ENCODE measurements at regions not wholly inside any gene's neighbourhood (a gene's known extent, or its start where the extent isn't known, plus 50 kb on each side); places are given as distances from the start of the nearest gene placed in this dataset.
A peak's percentile ranks its signal among the peaks of the same experiment; 100 is the strongest.
"Not testable (repeated sequence)": the region's sequence is repeated elsewhere in the genome, so short reads cannot be mapped to it uniquely, and the experiment has no call there.

DNA sequence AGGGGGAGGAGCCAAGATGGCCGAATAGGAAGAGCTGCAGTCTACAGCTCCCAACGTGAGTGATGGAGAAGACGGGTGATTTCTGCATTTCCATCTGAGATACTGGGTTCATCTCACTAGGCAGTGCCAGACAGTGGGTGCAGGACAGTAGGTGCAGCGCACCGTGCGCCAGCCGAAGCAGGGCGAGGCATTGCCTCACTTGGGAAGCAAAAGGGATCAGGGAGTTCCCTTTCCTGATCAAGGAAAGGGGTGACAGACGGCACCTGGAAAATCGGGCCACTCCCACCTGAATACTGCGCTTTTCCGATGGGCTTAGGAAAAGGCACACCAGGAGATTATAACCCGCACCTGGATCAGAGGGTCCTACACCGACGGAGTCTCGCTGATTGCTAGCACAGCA is 121.1 kb upstream of the SESTD1 start:
- not testable (repeated sequence) for FAIRE-seq; DNase-seq (ENCODE audit: insufficient read length, low spot score)

DNA sequence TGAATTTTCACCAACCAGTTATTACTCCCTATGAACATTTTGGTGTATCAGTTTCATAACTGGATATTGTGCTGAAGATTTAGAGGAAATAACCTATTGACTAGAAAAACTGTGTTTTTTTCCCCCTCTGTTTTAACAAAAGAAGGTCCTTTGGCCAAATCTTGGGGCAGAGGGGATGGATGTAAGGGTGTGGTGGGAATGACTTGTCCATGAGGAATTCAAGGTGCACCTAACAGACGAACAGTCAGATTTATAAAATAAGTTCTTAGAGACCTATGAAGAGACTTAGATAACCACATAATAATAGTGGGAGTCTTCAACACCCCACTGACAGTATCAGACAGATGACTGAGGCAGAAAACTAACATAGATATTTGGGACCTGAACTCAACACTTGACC is 119.3 kb upstream of the SESTD1 start:
- no peak for DNase-seq (ENCODE audit: insufficient read length, low spot score)
- FAIRE-seq, result no peak

DNA sequence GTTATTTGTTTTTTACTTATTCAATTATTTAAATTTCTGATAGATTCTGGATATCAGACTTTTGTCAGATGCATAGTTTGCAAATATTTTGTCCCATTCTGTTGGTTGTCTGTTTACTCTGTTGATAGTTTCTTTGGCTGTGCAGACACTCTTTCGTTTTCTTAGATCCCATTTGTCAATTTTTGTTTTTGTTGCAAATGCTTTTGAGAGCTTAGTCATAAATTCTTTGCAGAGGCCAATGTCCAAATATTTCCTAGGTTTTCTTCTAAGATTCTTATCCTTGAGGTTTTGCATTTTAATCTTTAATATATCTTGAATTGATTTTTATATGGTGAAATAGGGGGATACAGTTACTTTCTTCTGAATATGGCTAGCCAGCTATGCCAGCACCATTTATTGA is 112.7 kb upstream of the SESTD1 start:
- DNase-seq (ENCODE audit: insufficient read length, low spot score) (no peak), FAIRE-seq (no peak)

DNA sequence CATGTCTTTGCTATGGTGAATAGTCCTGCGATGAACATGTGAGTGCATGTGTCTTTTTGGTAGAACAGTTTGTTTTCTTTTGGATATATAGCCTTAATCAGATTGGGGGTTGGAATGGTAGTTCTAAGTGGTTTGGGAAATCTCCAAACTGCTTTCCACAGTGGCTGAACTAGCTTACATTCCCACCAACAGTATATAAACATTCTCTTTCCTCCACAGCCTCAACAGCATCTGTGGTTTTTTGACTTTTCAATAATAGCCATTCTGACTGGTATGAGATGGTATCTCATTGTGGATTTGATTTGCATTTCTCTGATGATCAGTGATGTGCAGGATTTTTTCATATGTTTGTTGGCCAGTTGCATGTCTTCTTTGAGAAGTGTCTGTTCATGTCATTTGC is 112.2 kb upstream of the SESTD1 start:
- FAIRE-seq (no peak), DNase-seq (ENCODE audit: insufficient read length, low spot score) (no peak)

DNA sequence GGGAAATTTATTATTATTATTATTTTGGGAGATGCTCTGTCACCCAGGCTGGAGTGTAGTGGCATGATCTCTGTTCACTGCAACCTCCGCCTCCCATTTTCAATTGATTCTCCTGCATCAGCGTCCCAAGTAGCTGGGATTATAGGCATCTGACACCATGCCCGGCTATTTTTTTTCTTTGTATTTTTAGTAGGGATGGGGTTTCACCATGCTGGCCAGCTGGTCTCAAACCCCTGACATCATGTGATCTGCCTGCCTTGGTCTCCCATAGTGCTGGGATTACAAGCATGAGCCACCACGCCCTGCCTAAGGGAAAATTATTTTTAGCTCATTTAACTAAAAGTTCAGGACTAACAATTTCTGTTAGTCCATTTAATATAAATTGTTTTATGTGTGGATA is 109.2 kb upstream of the SESTD1 start:
- FAIRE-seq, result no peak
- no peak for DNase-seq (ENCODE audit: insufficient read length, low spot score)

DNA sequence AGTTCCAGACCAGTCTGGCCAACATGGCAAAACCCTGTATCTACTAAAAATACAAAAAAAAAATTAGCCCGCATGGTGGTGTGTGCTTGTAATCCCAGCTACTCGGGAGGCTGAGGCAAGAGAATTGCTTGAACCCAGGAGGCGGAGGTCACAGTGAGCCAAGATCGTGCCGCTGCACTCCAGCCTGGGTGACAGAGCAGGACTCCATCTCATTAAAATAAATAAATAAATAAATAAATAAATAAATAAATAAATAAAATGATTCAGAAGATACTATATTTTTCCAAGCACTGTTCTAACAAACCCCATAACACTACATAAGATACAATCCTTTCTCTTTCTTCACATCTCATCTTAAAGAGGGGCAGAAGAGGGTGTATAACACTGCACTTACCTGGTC is 100.9 kb upstream of the SESTD1 start:
- DNase-seq (ENCODE audit: insufficient read length, low spot score); FAIRE-seq: not testable (repeated sequence)

DNA sequence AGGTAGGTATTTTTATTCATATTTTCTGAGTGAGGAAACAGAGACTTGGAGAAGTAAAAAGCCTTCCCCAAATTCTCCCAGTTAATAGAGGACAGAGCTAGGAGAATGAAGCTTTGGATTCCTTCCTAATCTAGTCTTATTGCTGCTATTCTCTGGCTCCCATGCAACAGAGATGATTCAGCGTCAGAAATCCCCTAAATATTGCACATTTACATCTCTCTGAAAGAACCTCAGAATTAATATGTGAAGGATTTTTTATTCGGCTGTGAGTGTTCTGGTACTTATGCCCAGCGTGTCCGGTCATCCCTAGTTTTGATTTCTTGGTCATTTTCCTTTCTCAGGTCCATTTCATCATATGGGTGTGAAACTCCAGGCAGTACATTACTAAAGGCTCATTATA is 91.2 kb upstream of the SESTD1 start:
- DNase-seq (ENCODE audit: insufficient read length, low spot score) (no peak), FAIRE-seq (no peak)

DNA sequence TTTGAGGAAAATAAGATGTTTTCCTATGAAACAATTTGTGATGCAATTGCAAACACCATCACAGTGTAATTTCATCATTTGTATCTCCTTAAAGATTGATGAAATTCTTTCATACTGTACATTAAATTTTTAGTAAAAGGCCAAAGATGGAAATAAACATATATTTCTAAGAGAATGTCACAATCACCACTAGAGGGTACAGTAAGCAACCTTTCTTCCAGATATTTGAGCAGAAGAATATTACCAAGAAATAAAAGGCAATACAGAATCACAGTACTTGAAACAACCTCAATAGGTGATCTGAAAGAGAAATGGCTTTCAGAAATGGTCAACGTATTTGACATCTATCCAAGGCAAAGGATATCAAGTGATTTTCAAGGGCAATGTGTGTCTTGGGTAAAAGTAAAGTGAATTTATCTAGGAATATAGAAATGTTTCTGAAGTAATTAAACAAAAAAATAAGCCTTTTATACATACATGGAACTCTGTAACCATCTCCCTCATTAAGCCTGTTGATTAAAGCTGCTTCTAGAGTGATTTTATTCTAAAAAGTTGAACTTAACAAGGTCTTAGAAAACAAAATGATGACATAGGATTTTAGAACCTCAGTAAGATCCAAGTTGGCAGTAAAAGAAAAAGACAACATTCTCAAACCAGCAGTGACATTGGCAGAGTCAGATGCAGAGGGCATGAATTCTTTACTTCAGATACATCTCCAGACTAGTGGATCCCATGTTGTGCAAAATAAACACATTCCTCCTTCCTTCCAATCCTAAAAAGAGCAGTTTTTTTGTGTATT is 90.3 kb upstream of the SESTD1 start:
- DNase-seq (ENCODE audit: insufficient read length, low spot score) (no peak), FAIRE-seq (no peak)

DNA sequence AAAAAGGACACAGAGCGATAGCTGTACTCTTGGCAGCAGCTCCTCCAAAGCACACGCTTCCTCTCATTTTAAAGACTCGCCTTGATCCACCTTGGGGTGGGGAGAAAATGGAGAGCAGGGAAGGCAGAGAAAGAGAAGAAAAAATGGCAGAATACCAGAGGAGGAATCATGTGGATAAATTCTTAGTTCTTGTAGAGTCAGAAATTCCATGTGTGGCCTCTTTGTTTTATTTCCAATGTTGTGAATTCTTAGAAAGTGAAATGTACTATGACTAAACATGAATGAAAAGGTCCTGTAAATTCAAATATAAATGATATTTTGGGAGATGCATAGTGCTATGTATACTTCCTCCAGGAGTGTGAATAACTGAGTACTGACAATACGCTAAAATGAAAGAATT is 89.7 kb upstream of the SESTD1 start:
- DNase-seq (ENCODE audit: insufficient read length, low spot score), result no peak
- no peak for FAIRE-seq

DNA sequence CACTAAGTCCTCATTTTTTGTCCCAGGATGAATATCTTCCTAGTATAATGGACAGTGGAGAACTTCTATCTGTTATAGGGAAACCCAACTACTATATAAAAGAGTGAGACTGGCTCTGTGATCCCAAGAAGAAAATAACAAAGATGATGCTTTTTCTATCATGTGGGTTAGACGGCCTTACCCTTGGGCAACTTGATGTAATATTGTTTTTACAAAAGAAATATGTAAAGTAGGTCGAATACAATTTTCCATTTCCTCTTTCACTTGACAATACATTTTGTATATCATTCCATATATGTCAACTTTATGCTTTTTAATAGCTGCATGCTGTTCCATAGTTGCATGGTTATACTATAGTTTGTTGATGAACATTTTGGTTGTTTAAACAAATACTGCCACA is 87.5 kb upstream of the SESTD1 start:
- FAIRE-seq (no peak), DNase-seq (ENCODE audit: insufficient read length, low spot score) (no peak)

DNA sequence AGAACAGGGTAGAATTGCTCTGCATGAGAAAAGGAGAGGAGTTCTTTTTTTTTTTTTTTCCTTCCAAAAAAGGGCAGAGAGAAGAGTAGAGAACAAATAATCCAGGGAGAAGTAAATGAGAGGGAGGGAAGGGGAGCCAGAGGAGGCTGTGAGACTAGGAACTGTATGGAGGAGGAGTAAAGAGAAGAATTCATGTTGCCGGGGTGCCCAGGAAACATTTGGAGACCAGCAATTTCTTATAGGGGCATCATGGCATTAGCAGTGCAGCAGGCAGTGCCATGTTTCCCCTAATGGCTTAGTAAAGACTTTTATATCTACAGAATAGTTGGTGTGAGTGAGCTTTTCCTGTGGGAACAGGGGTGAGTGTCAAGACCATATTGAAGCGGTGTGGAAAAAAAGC is 86.4 kb upstream of the SESTD1 start:
- FAIRE-seq, result no peak
- no peak for DNase-seq (ENCODE audit: insufficient read length, low spot score)

DNA sequence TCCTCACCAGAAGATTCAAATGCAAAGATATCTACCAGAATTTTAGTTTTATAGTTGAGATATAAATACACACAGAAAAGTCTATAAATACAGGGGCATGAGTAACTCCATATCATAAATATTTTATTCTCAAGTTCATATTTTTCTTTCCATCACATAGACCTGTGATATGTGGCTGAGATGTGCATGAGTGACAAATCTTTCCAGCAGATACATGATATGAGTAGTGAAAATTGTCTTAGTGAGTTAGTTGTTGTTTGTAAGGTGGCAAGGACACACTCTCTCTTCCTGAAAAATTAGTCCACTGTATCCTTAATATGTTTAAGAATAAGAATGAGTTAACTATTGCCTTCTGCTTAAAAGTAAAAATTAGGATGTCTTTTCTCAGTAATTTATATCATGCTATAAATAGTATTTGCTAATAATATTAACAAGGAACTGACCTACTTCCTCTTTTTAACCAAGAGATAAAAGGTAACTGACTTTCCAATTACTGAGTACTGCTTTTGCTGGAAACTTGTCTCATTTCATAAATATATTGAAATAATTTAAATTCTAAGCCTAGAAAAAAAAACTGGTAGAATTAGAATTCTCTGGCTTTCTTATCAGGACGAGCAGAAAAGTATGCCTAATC is 85.2 kb upstream of the SESTD1 start:
- DNase-seq (ENCODE audit: insufficient read length, low spot score), result no peak
- FAIRE-seq, result no peak

DNA sequence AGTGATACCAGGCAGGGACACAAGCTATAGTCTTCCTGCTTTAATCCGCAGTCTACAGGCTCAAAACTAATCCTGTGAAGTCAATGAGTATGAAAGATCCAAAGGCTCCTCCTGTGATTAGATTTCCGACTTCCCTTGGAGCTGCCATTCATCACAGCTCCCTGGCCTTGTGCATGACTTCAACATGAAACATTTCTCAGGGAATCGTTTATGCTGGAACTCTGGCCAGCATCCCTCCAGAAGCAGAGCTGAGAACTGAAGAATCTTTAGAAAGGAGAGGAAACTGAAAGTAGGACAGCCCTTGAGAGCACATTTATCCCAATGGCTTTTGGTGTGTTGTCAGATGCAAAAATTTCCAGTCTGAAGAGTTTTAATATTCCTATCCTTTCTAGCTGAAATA is 84.3 kb upstream of the SESTD1 start:
- DNase-seq (ENCODE audit: insufficient read length, low spot score), result no peak
- FAIRE-seq, result no peak

DNA sequence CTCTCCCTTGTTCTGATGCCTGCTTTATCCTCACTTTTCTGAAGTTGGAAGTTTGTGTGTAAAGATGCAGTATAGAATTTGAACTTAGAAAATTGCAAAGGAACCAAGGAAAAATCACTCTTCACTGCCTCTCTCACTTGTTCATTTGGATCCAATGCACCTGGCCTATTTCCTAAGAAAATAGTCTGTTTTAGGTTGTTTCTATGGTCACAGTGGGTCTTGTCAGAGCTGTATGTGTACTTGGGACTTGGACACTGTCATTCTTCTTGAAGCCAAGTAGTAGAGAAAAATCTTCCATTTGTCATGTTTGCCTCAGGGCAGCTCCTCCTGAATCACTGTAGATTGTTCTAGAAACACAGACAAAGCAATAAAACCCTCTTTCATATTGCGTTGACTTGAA is 80.3 kb upstream of the SESTD1 start:
- FAIRE-seq (no peak), DNase-seq (ENCODE audit: insufficient read length, low spot score) (no peak)

DNA sequence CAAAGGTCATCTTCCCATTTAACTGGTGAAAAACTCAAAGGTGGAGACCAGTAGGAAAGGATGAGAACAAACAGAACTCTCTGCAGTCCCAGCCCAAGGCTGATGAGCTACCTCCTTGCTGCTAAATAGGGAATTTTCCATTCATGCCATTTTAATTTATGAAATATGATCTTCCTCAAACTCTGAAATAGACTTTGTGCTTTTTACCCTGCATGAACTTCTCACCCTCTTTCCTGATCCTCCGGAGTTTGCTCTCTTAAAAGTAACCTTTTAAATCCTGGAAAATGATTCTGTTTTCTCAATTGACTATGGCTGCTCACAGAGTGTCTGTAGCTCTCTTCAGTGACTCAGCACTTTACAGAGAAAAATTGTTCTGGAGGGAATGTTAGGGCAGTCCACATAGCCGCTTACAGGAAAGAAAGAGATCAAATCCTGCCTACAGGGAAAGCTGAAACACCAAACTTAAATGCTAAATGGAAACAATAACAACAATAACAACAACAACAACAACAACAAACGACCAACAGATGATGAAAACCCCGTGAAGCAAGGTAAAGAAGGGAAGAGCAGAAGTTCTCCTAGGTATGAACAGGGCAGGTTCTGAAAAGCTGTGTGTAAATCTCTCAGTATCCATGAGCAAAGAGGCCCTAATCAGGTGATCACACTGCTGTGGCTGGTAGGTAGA is 79.8 kb upstream of the SESTD1 start:
- FAIRE-seq (no peak), DNase-seq (ENCODE audit: insufficient read length, low spot score) (no peak)

DNA sequence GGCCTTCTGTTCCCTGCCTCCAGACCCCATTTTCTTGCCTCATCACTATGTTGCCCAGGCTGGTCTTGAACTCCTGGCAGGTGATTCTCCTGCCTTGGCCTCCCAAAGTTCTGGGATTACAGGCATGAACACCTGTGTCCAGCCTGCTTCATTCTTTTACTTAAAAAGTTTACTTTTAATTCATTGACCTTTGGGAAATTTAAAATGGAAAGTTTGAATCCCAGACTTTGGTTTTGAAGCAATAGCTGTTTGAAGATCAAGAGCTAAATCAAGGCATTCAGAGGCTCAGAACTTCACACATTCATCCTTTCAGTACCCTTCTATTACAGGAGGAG is 79.3 kb upstream of the SESTD1 start:
- no peak for DNase-seq (ENCODE audit: insufficient read length, low spot score)
- no peak for FAIRE-seq

DNA sequence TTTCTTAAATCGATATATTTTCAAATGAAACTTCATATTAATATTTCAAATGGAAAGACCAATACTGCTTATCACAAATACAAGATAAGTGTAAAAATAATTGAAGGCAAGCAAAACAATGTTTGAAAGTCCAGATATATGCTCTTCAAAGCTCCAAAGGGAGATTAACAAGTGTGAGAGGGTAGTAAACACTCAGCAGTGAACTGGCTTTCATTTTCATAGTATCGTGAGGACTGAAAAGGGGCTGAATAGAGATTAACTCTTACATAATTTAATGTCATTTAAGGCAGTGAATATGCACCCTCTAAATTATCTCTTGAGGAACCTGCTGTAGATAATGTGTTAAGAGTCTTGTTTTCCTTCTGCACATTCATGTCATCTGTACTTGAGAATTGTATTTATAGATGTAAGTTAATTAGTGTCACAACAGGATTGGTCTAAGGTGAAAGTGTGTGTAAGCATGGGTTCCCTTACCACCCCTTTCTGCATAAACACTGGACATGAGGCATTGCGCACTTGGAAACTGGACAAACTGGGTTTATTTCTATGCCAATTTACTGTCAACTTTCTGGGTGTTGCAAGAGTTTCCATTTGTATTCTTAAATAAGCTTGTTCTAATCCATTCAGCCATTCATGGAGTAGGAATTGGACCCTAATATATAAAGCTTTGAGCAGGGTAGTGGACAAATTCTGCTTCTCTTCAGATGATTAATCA is 76.7 kb upstream of the SESTD1 start:
- no peak for DNase-seq (ENCODE audit: insufficient read length, low spot score)
- FAIRE-seq, result no peak

DNA sequence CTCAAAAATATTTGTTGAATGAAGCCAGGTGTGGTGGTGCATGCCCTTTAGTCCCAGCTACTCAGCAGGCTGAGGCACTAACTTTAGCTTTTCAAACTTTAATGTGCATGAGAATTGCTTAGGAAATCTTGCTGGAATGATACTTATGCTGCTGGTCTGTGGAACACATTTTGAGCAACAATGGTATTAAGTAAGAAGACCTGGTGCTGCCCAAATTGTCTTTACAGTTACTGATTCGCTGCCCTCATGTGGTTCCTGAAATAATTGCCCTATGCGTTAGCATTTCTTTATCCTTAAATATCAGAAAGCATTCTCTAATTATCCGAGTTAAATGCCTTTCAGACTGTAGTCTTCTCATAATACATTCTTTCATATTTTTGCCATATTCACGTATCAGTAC is 76.0 kb upstream of the SESTD1 start:
- FAIRE-seq, result no peak
- no peak for DNase-seq (ENCODE audit: insufficient read length, low spot score)

DNA sequence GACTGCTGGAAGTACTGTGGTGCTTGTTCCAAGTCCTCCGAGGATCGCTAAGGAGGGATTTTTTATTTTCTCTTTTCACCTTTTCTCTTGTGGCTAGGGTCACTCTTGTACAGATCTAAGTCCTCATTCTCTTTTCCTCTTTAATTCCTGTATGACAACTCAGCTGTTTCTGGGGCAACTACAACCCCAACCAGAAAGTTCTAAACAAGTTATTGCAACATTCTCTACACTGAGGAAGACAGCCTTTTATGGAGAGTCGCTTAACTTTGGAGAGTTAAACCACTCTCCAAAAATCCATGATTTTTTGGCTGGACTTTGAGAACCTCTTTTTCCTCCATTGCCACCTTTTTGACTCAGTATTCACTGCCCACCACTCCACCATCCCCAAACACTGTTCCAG is 74.0 kb upstream of the SESTD1 start:
- no peak for FAIRE-seq
- no peak for DNase-seq (ENCODE audit: insufficient read length, low spot score)

DNA sequence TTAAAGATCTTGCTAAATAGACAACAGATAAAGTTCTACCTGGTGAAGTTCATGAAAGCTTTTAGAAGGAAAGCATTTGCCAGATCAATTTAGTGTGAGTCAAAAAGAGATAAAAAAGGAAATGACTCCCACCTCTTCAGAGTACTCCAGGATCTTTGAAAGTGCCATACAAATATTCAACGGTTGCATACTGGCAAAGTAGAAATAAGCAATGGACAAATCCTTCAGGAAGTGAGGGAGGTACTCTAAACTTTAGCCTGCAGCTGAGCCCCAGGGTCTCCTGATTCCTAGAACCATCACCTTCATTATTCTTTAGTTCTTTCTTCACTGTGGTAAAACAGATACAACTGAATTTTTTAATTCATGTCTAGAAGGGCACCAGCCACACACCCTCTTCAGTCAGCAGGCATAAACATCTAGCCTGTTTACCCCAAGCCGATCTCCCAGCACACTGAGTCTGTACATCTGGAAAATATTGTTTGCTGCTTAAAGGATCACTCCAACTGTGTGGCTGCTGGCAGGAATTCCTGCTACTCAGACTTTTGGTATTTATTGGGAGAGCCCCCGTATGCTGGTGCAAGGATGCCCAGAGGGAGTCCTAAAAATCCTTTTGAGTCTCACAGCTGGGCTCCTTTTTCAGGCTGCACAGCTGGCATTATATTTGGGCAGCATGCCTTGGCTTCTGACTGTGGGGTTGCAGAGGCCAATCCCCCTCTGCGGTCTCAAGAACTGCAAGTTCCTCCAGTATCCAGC is 72.3 kb upstream of the SESTD1 start:
- FAIRE-seq (no peak), DNase-seq (ENCODE audit: insufficient read length, low spot score) (peak; percentile 4)

DNA sequence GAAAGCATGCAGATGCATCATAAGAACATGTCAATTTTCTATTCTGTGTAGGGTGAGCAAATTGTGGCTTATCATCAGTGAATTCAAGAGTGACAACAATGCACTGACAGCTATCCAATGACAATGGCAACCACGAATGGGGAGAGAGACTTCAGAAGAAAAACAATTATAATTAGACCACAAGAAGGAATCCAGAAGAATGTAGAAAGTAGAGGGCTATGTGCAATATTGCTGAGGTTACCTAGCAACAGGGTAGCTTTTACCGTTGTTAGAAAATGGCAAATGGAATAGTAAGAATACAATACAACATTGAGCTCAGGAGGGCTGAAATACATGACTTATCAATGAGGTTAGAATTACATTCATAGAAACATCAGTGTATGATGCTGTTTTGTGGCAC is 71.1 kb upstream of the SESTD1 start:
- DNase-seq (ENCODE audit: insufficient read length, low spot score) (no peak), FAIRE-seq (no peak)

All from HTR-8/SVneo (cell line).